ENCODE measurements at regions not wholly inside any gene's neighbourhood (a gene's known extent, or its start where the extent isn't known, plus 50 kb on each side); places are given as distances from the start of the nearest gene placed in this dataset.

DNA sequence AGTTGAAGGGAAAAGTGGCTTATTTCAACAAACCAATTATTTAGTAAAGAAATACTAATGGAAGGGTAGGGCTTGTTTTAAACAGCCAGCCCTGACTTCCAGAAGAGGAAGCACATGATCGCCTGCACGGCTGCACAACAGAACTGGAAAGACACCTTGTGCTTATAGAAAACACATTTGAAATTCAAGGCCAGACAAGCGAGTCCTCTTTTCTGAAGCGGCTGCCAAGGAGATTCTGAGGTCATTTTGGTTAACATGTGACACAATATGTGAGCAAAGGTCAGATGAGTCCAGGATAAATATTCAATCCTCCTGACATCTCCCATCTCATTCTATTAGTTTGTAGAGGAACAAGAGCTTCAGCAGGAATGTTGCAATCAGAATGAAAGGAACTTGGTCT is 461.4 kb upstream of the ST8SIA4 start:
- no peaks in the 10 kb centered on the region for H3K27me3 ChIP-seq
- ATAC-seq (no peak), DNase-seq (peak in 1 of 2 donors; percentile 11)
- no peak overlapping the region for H3K27ac ChIP-seq
- intact Hi-C loops (cut with DNase I; ENCODE audit: low total_unique reads) = no loop called here
- no peaks in the 10 kb centered on the region for H3K4me1 ChIP-seq
- no peaks in the 10 kb centered on the region for H3K36me3 ChIP-seq
- H3K9me3 ChIP-seq = no peaks in the 10 kb centered on the region
- no peak overlapping the region for H3K4me3 ChIP-seq
- in situ Hi-C loops (cut with MboI; ENCODE audit: low sequenced_read_pairs in 4 of 4) = no loop called here
- TF ChIP-seq POLR2A (IDR thresholded peaks at IDR 0.05) = no peak
- TF ChIP-seq, protein P1, sequence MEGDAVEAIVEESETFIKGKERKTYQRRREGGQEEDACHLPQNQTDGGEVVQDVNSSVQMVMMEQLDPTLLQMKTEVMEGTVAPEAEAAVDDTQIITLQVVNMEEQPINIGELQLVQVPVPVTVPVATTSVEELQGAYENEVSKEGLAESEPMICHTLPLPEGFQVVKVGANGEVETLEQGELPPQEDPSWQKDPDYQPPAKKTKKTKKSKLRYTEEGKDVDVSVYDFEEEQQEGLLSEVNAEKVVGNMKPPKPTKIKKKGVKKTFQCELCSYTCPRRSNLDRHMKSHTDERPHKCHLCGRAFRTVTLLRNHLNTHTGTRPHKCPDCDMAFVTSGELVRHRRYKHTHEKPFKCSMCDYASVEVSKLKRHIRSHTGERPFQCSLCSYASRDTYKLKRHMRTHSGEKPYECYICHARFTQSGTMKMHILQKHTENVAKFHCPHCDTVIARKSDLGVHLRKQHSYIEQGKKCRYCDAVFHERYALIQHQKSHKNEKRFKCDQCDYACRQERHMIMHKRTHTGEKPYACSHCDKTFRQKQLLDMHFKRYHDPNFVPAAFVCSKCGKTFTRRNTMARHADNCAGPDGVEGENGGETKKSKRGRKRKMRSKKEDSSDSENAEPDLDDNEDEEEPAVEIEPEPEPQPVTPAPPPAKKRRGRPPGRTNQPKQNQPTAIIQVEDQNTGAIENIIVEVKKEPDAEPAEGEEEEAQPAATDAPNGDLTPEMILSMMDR (IDR thresholded peaks at IDR 0.05 in 4 of 5, conservative IDR thresholded peaks at IDR 0.05 in 1 of 5) = no peak

DNA sequence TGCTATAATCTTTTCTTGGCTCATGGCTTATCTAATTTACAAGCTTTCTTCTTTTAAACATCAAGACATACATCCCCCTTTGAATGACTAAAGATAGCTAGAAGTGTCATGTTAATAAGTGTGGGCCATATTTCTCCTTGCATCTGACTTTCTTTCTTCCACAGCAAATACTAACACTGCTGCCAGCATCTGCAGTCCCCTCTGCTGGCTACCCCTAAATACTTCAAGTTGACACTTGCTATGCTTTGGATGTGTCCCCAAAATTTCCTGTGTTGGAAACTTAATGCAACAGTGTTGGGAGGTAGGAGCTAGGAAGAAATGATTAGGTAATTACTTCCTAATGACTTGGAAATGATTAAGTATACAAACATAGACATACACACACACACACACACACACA is 459.0 kb upstream of the ST8SIA4 start:
- Histone ChIP-seq H3K4me1 (no peaks in the 10 kb centered on the region), H3K27ac (no peak overlapping the region), H3K36me3 (no peaks in the 10 kb centered on the region), H3K27me3 (no peaks in the 10 kb centered on the region), H3K4me3 (no peak overlapping the region), H3K9me3 (no peaks in the 10 kb centered on the region)
- in situ Hi-C loops (cut with MboI; ENCODE audit: low sequenced_read_pairs in 4 of 4) (no loop called here), intact Hi-C loops (cut with DNase I; ENCODE audit: low total_unique reads) (no loop called here)
- DNase-seq (no peak), ATAC-seq (no peak)
- TF ChIP-seq, protein P1 (IDR thresholded peaks at IDR 0.05 in 4 of 5, conservative IDR thresholded peaks at IDR 0.05 in 1 of 5) = no peak

DNA sequence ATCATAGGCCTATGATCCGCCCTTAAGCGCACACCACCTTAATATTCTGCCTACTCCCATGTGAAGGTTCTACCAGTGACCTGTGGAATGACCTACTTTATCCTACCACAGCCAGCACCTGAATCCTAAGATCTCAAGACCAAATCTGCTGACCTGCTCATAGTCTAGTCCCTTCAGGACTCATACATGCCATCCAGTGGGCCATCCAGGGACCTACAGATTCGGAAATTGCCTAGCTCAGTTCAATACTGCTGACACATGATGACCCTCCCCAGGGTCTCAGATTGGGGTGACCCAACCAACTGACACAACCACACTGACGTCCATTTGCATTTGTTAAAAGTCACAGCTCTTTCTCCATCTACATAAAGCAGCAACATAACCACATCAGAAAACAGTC is 443.8 kb upstream of the ST8SIA4 start:
- H3K4me3 ChIP-seq = no peak overlapping the region
- intact Hi-C loops (cut with DNase I; ENCODE audit: low total_unique reads) = no loop called here
- ATAC-seq (no peak), DNase-seq (no peak)
- no peaks in the 10 kb centered on the region for H3K36me3 ChIP-seq
- TF ChIP-seq, protein P1 (IDR thresholded peaks at IDR 0.05 in 4 of 5, conservative IDR thresholded peaks at IDR 0.05 in 1 of 5) = no peak
- no peak for TF ChIP-seq POLR2A (IDR thresholded peaks at IDR 0.05)
- no peaks in the 10 kb centered on the region for H3K27me3 ChIP-seq
- in situ Hi-C loops (cut with MboI; ENCODE audit: low sequenced_read_pairs in 4 of 4) = no loop called here
- no peaks in the 10 kb centered on the region for H3K4me1 ChIP-seq
- no peak overlapping the region for H3K27ac ChIP-seq
- H3K9me3 ChIP-seq = no peaks in the 10 kb centered on the region

DNA sequence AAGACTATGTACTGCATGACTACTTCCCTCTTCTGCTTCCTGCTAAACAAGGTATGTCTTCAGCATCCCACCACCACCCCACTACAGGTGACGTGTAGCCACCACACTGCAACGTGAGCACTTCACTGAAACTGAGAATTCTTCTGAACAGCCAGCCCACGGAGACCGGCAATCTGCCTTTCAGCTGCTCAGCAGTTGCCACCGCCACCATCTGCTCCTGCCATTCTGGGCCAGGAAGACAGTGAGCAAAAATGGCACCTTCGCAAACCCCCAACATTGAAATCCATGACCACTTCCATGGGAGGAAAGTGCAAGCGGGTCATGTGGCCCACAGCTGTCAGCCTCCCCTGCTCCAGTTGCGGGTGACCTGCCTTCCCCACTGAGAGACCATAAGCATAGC is 443.4 kb upstream of the ST8SIA4 start:
- Histone ChIP-seq H3K4me1 (no peaks in the 10 kb centered on the region), H3K36me3 (no peaks in the 10 kb centered on the region), H3K4me3 (no peak overlapping the region), H3K9me3 (no peaks in the 10 kb centered on the region), H3K27me3 (no peaks in the 10 kb centered on the region), H3K27ac (no peak overlapping the region)
- ATAC-seq (no peak), DNase-seq (no peak)
- intact Hi-C loops (cut with DNase I; ENCODE audit: low total_unique reads) = no loop called here
- in situ Hi-C loops (cut with MboI; ENCODE audit: low sequenced_read_pairs in 4 of 4) = no loop called here
- no peak for TF ChIP-seq POLR2A (IDR thresholded peaks at IDR 0.05)
- TF ChIP-seq, protein P1 (IDR thresholded peaks at IDR 0.05 in 4 of 5, conservative IDR thresholded peaks at IDR 0.05 in 1 of 5) = no peak

DNA sequence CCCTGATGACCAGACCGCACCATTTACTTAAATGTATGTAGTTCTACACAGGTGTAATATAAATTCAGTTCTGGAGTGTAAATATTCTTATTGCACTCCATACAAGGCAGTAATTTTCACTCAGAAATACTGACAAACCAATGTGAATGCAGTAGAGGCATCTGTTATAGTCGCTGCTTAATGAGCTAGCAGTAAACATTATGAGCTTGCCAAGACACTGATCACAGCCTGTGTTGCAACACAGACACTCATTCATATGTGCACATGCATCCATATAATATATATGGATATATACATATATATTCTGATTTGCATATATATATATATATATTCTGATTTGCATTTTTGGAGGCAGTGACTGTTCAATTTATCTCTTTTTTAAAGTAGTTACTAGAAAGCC is 435.1 kb upstream of the ST8SIA4 start:
- ATAC-seq (no peak), DNase-seq (no peak)
- no peak overlapping the region for H3K4me3 ChIP-seq
- H3K27me3 ChIP-seq = no peaks in the 10 kb centered on the region
- H3K27ac ChIP-seq = no peak overlapping the region
- H3K4me1 ChIP-seq = no peaks in the 10 kb centered on the region
- H3K36me3 ChIP-seq = no peaks in the 10 kb centered on the region
- no peaks in the 10 kb centered on the region for H3K9me3 ChIP-seq
- TF ChIP-seq, protein P1 (IDR thresholded peaks at IDR 0.05 in 4 of 5, conservative IDR thresholded peaks at IDR 0.05 in 1 of 5) = no peak
- TF ChIP-seq POLR2A (IDR thresholded peaks at IDR 0.05) = no peak
- in situ Hi-C loops (cut with MboI; ENCODE audit: low sequenced_read_pairs in 4 of 4) = no loop called here
- intact Hi-C loops (cut with DNase I; ENCODE audit: low total_unique reads) = no loop called here
